ENCODE measurements at regions not wholly inside any gene's neighbourhood (a gene's known extent, or its start where the extent isn't known, plus 50 kb on each side); places are given as distances from the start of the nearest gene placed in this dataset.

- no peak for DNase-seq
Measured at GRCh38 chr15:49751751-49752150, 130.9 kb downstream of the DTWD1 start.

GRCh38 chr15:49752517-49752916, 131.7 kb downstream of the DTWD1 start:
- DNase-seq, result no peak

- DNase-seq, result no peak
Measured at GRCh38 chr15:49758456-49758855, 137.6 kb downstream of the DTWD1 start.

- DNase-seq, result peak; percentile 24
Measured at GRCh38 chr15:49758856-49759255, 138.0 kb downstream of the DTWD1 start.

GRCh38 chr15:49760749-49761148, 139.9 kb downstream of the DTWD1 start:
- DNase-seq, result no peak

- DNase-seq, result no peak
Measured at GRCh38 chr15:49769225-49769624, 148.4 kb downstream of the DTWD1 start.

GRCh38 chr15:49789436-49789835, 168.6 kb downstream of the DTWD1 start:
- DNase-seq, result no peak

GRCh38 chr15:49793943-49794342, 173.1 kb downstream of the DTWD1 start:
- DNase-seq, result no peak

- DNase-seq, result no peak
Measured at GRCh38 chr15:49801796-49802195, 180.9 kb downstream of the DTWD1 start.

All from NCI-H226 (cell line).